A549 (cell line): ENCODE measurements at regions not wholly inside any gene's neighbourhood (a gene's known extent, or its start where the extent isn't known, plus 50 kb on each side); places are given as distances from the start of the nearest gene placed in this dataset.

Source experiments
- ATAC-seq, 2 experiments: fragments of 200-7000 bp in 1 of 2; fragments of >200 bp in 1 of 2; cut with Nextera tagmentation in 1 of 2; cut with Tn5 transposase in 1 of 2; 3 replicates each; pipeline versions ENCODE4 v1.8.0 to v1.9.1; 2018 to 2020; ENCODE audit warnings: mild to moderate bottlenecking in 1 of 2, moderate library complexity in 1 of 2
- CTCF ChIA-PET: fragments of 300-600 bp; sonication (Branson Sonifier 250); formaldehyde crosslinking; extraction: SDS; loops from one replicate; lab custom pipeline; 2021; ENCODE audit warnings: antibody characterized with exemption, inconsistent platforms; lab: Yijun Ruan, JAX
- POLR2A ChIA-PET: fragments of 350-600 bp; formaldehyde crosslinking; extraction: SDS; loops from one replicate; lab custom pipeline; 2021; ENCODE audit warnings: antibody characterized with exemption, inconsistent platforms; lab: Yijun Ruan, JAX
- DNase-seq, 2 experiments: peaks; one replicate each; pipeline versions ENCODE4 v3.0.0 to v3.0.0-alpha.2; 2011 to 2016; ENCODE audit warnings: low read depth in 1 of 2, low spot score in 1 of 2
- FAIRE-seq: peaks from 2 replicates; lab custom pipeline; 2011; peaks lifted over from hg19 to GRCh38; lab: Jason Lieb, UNC
- H3K27ac ChIP-seq, 2 experiments: fragments of >200 bp; sonication (Bioruptor Twin); formaldehyde crosslinking; 3 replicates each; pipeline ENCODE4 v1.5.1; 2016 to 2017
- H3K4me1 ChIP-seq: fragments of >200 bp; sonication (Bioruptor Twin); formaldehyde crosslinking; 3 replicates; pipeline ENCODE4 v1.6.1; 2016
- H3K4me2 ChIP-seq: fragments of >200 bp; sonication (Bioruptor Twin); formaldehyde crosslinking; 3 replicates; pipeline ENCODE4 v1.6.1; 2016
- H3K4me3 ChIP-seq: fragments of >200 bp; sonication (Bioruptor Twin); formaldehyde crosslinking; 3 replicates; pipeline ENCODE4 v1.5.1; 2016
- H3K9me3 ChIP-seq: fragments of >200 bp; sonication (Bioruptor Twin); formaldehyde crosslinking; 3 replicates; pipeline ENCODE4 v1.6.1; 2016
- BHLHE40 ChIP-seq: IDR thresholded peaks from 2 replicates; pipeline ENCODE4 v1.6.1; 2012; ENCODE audit warnings: low read depth, low read length, inconsistent platforms
- CBX8 ChIP-seq: fragments of 200-600 bp; sonication (generic); IDR thresholded peaks from 2 replicates; pipeline ENCODE4 v1.6.1; 2016
- CEBPB ChIP-seq, 2 experiments: fragments of >200 bp in 1 of 2; sonication (Bioruptor Twin) in 1 of 2; formaldehyde crosslinking in 1 of 2; IDR thresholded peaks; 2 replicates each; pipeline ENCODE4 v1.6.1; 2012 to 2016
- EHF ChIP-seq: fragments of 250-450 bp; sonication (Bioruptor Pico); IDR thresholded peaks from 2 replicates; pipeline ENCODE4 v1.5.0; 2020; ENCODE audit warnings: mild to moderate bottlenecking
- EP300 ChIP-seq, 2 experiments: fragments of >200 bp; sonication (Bioruptor Twin); formaldehyde crosslinking; IDR thresholded peaks; 2 replicates in 1 of 2; 3 replicates in 1 of 2; pipeline ENCODE4 v1.6.1; 2016 to 2017
- FOSB ChIP-seq: fragments of 250-450 bp; sonication (Bioruptor Pico); IDR thresholded peaks from 2 replicates; pipeline ENCODE4 v1.5.0; 2020; ENCODE audit warnings: mild to moderate bottlenecking, moderate library complexity
- FOXS1 ChIP-seq: fragments of 250-450 bp; sonication (Bioruptor Pico); IDR thresholded peaks from 2 replicates; pipeline ENCODE4 v1.5.0; 2020; ENCODE audit warnings: mild to moderate bottlenecking, moderate library complexity
- HOXB13 ChIP-seq: fragments of 250-450 bp; sonication (Bioruptor Pico); IDR thresholded peaks from 2 replicates; pipeline ENCODE4 v1.5.0; 2020; ENCODE audit warnings: low read depth, mild to moderate bottlenecking, moderate library complexity
- HOXB5 ChIP-seq: fragments of 250-450 bp; sonication (Bioruptor Pico); IDR thresholded peaks from 2 replicates; pipeline ENCODE4 v1.5.0; 2020; ENCODE audit warnings: mild to moderate bottlenecking, moderate library complexity
- JUNB ChIP-seq: fragments of >200 bp; sonication (Bioruptor Twin); formaldehyde crosslinking; IDR thresholded peaks from 2 replicates; pipeline ENCODE4 v1.6.1; 2016
- KDM5A ChIP-seq: fragments of 200-600 bp; sonication (generic); IDR thresholded peaks from 2 replicates; pipeline ENCODE4 v1.6.1; 2016; ENCODE audit warnings: antibody characterized with exemption, mild to moderate bottlenecking
- MAFK ChIP-seq: fragments of 450-650 bp; IDR thresholded peaks from 2 replicates; pipeline ENCODE4 v1.6.1; 2014; ENCODE audit not compliant: partially characterized antibody
- NFE2L2 ChIP-seq: fragments of 150-350 bp; conservative IDR thresholded peaks from 2 replicates; pipeline ENCODE4 v1.6.1; 2014; ENCODE audit warnings: low read length
- POLR2AphosphoS2 ChIP-seq: conservative IDR thresholded peaks from 2 replicates; pipeline ENCODE4 v1.6.1; 2012; ENCODE audit warnings: low read length, improper control_type of control experiment, inconsistent platforms
- RCOR1 ChIP-seq: fragments of 150-350 bp; IDR thresholded peaks from 2 replicates; pipeline ENCODE4 v1.6.1; 2014; ENCODE audit warnings: antibody characterized with exemption, low read length, low read depth
- RFX5 ChIP-seq: fragments of 450-650 bp; IDR thresholded peaks from 2 replicates; pipeline ENCODE4 v1.7.1; 2014; ENCODE audit warnings: antibody characterized with exemption, mild to moderate bottlenecking, moderate library complexity
- SREBF2 ChIP-seq: fragments of 450-650 bp; IDR thresholded peaks from 2 replicates; pipeline ENCODE4 v1.6.1; 2014; ENCODE audit warnings: mild to moderate bottlenecking, moderate library complexity
- ZNF302 ChIP-seq: fragments of 250-450 bp; sonication (Bioruptor Pico); IDR thresholded peaks from 2 replicates; pipeline ENCODE4 v1.9.0; 2021; ENCODE audit warnings: inconsistent platforms, mild to moderate bottlenecking, moderate library complexity
- ZSCAN20 ChIP-seq: fragments of 250-450 bp; sonication (Bioruptor Pico); IDR thresholded peaks from 2 replicates; pipeline ENCODE4 v1.8.0; 2022; ENCODE audit warnings: mild to moderate bottlenecking, moderate library complexity
- WGBS: methylation state at CpG from one replicate; pipeline ENCODE4 v1.1.6; 2017; ENCODE audit errors: missing lambda C conversion rate; 5-methylcytosine and 5-hydroxymethylcytosine counted together
- TF ChIP-seq, protein P1 (sequence below): fragments of >200 bp; sonication (Bioruptor Twin); formaldehyde crosslinking; IDR thresholded peaks from 3 replicates; pipeline ENCODE4 v1.5.1; 2016
- TF ChIP-seq, protein P2 (sequence below): IDR thresholded peaks from 2 replicates; pipeline ENCODE4 v1.6.1; 2012
- TF ChIP-seq, protein P3 (sequence below): fragments of >200 bp; sonication (Bioruptor Twin); formaldehyde crosslinking; IDR thresholded peaks from 2 replicates; pipeline ENCODE4 v1.6.1; 2016
- TF ChIP-seq, protein P4 (sequence below): IDR thresholded peaks from 2 replicates; pipeline ENCODE4 v1.6.1; 2012; ENCODE audit warnings: low read depth, borderline replicate concordance
- TF ChIP-seq, protein P5 (sequence below): fragments of 250-450 bp; sonication (Bioruptor Pico); IDR thresholded peaks from 2 replicates; pipeline ENCODE4 v1.5.0; 2020; ENCODE audit warnings: low read depth, mild to moderate bottlenecking, moderate library complexity

DNA sequence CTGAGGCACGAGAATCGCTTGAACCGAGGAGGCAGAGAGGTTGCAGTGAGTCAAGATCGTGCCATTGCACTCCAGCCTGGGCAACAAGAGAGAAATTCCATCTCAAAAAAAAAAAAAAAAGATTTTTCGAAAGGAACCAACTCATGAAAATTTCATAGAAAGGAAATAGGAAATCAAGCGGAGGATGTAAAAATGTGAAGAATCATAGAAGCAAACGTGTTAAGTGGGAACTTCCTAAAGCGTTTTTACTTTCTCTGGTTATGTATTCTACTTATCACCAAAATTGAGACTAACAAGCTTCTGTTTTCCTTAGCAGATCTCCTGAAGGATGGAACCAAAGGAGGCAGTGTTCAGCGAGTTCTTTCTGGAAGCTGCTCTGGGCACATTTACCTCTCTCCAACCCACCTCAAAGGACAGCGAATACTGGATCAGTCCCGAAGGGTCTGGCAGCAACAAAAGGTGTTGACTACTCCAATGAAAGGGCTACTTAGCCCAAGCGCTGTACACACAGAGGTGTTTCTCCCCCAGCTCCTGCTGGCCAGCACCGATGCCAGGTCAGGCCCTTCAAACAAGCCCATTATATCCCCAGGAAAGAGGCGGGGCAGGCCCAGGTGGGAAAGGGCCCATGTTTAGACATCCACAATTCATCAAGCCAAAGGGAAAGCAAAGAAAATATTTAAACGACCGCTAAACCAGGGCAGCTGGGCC, 327.5 kb upstream of the JARID2 start:
- WGBS: 86% methylated on average over 14 of the region's 16 CpGs
- ATAC-seq: no peak
- Histone ChIP-seq H3K4me2 (no peak overlapping the region), H3K9me3 (no peaks in the 10 kb centered on the region), H3K4me3 (no peak overlapping the region), H3K27ac (no peak overlapping the region), H3K4me1 (no peaks in the 10 kb centered on the region)
- POLR2A ChIA-PET: no interaction called here
- no peak for DNase-seq
- FAIRE-seq: no peak
- CTCF ChIA-PET: interaction anchor here (0.6 kb wide), 1 partner anchor 101 kb away, joined by 3 read pairs; no protein-coding TSS in a partner anchor
- TF ChIP-seq NFE2L2: no peak
- no peak for TF ChIP-seq FOXS1 (CRISPR knock-in tag)
- TF ChIP-seq CBX8: no peak
- TF ChIP-seq, protein P1, sequence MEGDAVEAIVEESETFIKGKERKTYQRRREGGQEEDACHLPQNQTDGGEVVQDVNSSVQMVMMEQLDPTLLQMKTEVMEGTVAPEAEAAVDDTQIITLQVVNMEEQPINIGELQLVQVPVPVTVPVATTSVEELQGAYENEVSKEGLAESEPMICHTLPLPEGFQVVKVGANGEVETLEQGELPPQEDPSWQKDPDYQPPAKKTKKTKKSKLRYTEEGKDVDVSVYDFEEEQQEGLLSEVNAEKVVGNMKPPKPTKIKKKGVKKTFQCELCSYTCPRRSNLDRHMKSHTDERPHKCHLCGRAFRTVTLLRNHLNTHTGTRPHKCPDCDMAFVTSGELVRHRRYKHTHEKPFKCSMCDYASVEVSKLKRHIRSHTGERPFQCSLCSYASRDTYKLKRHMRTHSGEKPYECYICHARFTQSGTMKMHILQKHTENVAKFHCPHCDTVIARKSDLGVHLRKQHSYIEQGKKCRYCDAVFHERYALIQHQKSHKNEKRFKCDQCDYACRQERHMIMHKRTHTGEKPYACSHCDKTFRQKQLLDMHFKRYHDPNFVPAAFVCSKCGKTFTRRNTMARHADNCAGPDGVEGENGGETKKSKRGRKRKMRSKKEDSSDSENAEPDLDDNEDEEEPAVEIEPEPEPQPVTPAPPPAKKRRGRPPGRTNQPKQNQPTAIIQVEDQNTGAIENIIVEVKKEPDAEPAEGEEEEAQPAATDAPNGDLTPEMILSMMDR: no peak
- no peak for TF ChIP-seq CEBPB (IDR thresholded peaks at IDR 0.05)
- TF ChIP-seq, protein P2, sequence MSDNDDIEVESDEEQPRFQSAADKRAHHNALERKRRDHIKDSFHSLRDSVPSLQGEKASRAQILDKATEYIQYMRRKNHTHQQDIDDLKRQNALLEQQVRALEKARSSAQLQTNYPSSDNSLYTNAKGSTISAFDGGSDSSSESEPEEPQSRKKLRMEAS: no peak
- no peak for TF ChIP-seq JUNB
- no peak for TF ChIP-seq BHLHE40

DNA sequence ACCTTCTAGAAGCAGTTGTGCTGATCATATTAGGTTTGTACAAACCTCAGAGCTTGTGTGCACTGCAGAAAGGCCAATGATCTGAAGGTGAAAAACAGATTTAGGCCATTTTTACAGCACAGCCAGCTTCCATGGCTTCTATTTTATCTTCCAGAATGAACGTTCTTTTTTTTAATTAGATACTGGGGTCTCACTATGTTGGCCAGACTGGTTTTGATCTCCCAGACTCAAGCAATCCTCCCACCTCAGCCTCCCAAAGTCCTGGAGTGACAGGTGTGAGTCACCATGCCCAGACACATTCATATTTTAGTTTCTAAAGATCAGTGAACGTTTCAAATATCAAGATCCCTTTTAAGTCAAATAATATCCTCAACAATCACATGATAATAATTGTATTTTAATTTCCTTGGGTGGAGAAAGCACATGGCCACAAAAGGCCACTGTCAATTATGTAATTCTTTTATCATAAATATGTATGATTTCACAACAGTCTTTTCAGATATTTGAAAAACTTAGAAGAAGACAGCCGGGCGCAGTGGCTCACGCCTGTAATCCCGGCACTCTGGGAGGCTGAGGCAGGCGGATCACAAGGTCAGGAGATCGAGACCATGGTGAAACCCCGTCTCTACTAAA, 326.7 kb upstream of the JARID2 start:
- DNase-seq: no peak
- TF ChIP-seq, protein P3, sequence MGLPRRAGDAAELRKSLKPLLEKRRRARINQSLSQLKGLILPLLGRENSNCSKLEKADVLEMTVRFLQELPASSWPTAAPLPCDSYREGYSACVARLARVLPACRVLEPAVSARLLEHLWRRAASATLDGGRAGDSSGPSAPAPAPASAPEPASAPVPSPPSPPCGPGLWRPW: no peak
- no peak for TF ChIP-seq NFE2L2
- no peak for TF ChIP-seq FOSB (CRISPR knock-in tag)
- TF ChIP-seq, protein P2: no peak
- no peak for TF ChIP-seq HOXB13
- TF ChIP-seq EHF: no peak
- no peak for TF ChIP-seq EP300 (IDR thresholded peaks at IDR 0.05)
- TF ChIP-seq, protein P4, sequence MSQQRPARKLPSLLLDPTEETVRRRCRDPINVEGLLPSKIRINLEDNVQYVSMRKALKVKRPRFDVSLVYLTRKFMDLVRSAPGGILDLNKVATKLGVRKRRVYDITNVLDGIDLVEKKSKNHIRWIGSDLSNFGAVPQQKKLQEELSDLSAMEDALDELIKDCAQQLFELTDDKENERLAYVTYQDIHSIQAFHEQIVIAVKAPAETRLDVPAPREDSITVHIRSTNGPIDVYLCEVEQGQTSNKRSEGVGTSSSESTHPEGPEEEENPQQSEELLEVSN: no peak
- TF ChIP-seq, protein P5, sequence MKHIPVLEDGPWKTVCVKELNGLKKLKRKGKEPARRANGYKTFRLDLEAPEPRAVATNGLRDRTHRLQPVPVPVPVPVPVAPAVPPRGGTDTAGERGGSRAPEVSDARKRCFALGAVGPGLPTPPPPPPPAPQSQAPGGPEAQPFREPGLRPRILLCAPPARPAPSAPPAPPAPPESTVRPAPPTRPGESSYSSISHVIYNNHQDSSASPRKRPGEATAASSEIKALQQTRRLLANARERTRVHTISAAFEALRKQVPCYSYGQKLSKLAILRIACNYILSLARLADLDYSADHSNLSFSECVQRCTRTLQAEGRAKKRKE (CRISPR knock-in tag): no peak
- TF ChIP-seq MAFK: no peak
- no peak for TF ChIP-seq SREBF2
- no peak for TF ChIP-seq RFX5
- TF ChIP-seq KDM5A: no peak
- no peak for TF ChIP-seq RCOR1
- no peak for TF ChIP-seq ZNF302 (CRISPR knock-in tag)
- no peak for TF ChIP-seq POLR2AphosphoS2
- TF ChIP-seq HOXB5 (CRISPR knock-in tag): no peak
- no peak for TF ChIP-seq ZSCAN20 (CRISPR knock-in tag)
- ChIA-PET POLR2A (no interaction called here), CTCF (interaction anchor here (0.6 kb wide), 1 partner anchor 12 kb away, joined by 3 read pairs; no protein-coding TSS in a partner anchor)
- Histone ChIP-seq H3K4me3 (no peak overlapping the region), H3K4me1 (no peaks in the 10 kb centered on the region), H3K9me3 (no peaks in the 10 kb centered on the region), H3K27ac (no peak overlapping the region), H3K4me2 (no peak overlapping the region)
- ATAC-seq: no peak
- 76% methylated on average over 9 of the region's 9 CpGs for WGBS
- FAIRE-seq: no peak
